ENCODE measurements at regions not wholly inside any gene's neighbourhood (a gene's known extent, or its start where the extent isn't known, plus 50 kb on each side); places are given as distances from the start of the nearest gene placed in this dataset.
A peak's percentile ranks its signal among the peaks of the same experiment; 100 is the strongest.
"Not testable (repeated sequence)": the region's sequence is repeated elsewhere in the genome, so short reads cannot be mapped to it uniquely, and the experiment has no call there.

DNA sequence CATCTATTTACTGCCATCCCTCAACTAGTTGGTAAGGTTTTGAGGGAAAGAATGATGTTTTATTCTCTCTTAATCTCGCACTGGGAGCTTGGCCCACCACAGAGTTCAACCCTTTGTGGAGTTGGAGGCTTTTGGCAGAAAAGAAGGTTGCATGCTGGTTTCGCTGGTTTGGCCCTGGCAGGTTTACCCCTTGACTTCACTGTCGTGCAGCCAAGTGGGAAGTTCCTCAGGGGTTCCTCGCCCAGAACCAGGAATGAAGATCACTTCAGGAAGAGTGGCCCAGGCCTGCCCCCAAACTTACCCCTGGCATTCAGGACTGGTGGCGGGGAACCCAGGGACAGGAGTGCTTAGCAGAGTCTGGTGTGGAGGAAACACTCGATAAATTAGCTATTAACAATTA lies 103.1 kb upstream of the LYZL2 start:
- no peak for DNase-seq (ENCODE audit: low read depth in 2 of 2)

DNA sequence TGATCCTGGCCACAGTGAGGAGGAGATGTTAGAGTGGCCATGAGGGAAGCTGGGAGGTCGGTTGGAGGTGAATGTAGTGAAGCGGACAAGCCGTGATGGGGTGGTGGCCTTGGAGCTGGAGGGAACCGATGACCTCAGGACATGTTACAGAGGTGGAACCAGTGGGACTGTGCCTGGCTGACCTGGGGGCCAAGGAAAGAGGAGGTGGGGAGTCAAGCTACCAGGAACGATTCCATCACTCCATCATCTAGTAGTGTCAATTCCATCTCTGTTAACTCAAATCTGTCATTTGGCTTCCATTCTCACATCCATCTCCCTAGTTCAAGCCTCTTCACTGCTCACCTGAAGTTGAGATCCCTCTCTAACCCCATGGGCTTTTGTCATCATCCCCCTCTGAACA lies 102.4 kb upstream of the LYZL2 start:
- DNase-seq (ENCODE audit: low read depth in 2 of 2), result no peak

DNA sequence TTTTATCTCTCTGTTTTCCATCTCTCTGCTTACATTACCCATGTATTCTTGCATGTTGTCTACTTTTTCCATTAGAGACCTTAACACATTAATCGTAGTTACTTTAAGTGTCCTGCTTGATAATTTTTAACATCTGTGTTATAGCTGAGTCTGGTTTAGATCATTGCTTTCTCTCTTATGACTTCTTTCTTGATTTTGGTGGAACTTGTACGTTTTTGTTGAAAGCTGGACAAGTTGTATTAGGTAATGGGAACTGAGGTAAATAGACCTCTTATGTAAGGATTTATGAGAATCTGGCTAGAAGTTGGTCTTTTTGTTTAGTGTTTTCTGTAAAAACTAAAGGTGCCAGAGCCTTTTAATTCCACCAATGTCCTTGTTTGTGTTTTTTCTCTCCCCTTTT lies 100.8 kb upstream of the LYZL2 start:
- DNase-seq (ENCODE audit: low read depth in 2 of 2), result no peak

DNA sequence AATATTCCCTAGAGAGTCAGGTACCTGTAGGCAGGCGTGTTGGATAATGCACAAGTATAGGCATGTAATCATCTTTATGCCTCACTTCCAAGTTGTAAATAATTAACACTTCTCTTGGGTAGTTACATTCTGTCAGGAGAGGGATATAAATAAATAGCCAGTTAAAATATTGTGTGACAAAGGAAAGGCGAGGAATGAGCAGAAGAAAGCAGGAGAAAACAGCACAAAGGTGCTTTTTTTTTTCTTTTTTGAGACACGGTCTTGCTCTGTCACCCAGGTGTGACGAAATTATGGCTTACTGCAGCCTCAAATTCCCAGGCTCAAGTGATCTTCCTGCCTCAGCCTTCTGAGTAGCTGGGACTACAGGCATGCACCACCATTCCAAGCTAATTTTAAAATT lies 99.2 kb upstream of the LYZL2 start:
- DNase-seq (ENCODE audit: low read depth in 2 of 2), result no peak

DNA sequence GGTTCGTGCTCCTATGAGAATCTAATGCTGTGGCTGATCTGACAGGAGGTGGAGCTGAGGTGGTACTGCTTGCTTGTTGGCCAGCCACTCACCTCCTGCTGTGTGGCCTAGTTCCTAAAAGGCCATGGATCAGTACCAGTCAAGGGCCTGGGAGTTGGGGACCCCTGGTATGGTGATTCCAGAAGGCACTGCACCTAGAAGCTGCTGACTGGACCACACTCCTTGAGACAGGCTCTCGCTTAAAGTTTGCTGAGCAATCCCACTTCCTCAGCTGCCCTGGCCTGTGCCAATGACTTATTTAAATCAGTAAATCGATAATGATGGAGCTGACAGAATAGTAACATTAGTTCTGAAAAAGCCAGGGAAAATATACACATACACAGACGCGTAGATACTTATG lies 98.6 kb upstream of the LYZL2 start:
- DNase-seq (ENCODE audit: low read depth in 2 of 2), result no peak

DNA sequence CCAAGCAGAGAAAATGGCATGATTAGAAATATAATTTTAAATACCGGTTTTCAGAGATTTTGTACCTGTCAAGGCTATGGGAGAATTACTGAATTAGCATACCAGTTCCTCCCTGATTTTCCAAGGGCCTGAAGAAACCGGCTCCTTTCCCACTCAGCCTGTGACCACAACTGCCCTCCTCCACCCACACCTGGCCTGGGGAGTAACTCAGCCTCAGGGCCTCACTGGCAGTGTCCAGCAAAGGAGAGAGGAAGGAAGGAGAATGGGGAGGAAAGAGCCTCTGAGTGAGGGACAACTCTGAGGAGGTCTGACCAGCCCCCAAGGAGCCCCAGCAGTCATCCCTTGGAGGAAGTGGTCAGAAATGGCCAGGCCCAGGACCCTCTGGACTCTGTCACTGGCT lies 98.0 kb upstream of the LYZL2 start:
- no peak for DNase-seq (ENCODE audit: low read depth in 2 of 2)

DNA sequence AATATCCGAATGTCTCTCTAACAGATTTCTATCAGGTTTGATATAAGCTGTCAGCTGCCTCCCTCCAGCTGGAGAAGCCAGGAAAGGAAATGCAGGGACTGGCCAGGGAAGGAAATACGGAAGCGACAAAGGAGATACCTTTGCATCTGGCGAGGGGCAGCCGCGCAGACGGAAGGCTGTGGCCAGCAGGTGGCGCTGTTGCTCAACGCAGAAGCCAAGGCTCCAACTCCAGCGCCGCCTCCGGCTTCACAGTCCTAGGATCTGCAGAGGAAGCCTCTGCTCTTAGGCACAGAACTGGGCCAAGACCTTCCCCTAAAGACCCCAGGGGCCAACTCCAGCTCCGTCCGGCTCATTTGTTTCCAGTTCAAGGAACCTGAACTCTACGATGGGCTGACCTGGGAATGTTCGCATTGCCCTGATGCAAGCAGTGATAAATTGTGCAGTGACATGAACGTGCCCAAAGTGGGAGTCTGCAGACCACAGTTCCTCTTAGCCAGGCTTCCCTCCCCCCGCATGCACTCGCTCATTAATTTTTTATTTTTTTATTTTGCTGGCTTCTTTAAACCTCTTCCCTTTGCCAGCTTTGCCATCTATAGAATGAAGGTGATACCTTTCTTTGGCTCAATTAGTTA lies 97.3 kb upstream of the LYZL2 start:
- peak; percentile 58 to 61 for DNase-seq (ENCODE audit: low read depth in 2 of 2)

DNA sequence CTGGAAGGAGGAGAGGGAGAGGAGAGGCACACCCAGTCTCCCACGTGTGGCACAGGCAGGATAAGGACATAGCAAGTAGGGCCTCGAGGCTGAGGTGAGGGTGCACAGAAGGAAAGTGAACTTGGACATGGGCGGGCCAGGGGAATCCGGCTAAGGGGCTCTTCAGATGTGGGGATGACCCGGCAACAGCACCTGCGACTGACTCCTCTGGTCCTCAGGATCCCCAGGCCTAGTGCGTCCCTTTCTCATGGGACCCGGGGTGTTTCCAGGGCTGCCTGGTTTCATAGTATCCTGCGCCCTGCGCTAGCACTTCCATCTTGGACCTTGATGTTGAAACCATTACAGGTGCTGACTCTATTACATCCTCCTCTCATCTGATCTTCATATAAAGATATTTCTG lies 96.1 kb upstream of the LYZL2 start:
- DNase-seq (ENCODE audit: low read depth in 2 of 2), result no peak

DNA sequence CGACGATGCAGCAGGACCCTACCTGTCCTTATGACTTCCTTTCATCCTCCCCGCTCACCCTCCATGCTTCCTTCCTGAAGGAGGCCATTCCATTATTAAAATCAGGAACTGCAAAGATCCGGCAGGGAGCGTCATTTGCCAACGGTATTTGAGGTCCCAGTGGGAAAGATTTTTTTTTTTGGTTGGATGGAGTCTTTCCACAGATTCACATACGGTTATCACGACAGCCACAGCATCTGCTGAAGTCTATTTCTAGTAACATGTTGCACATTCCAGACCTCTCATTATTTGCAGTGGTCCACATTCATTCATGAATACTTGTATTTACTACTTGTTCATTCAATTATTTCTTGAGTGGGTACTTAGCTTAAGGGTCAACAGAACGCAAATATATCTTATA lies 94.7 kb upstream of the LYZL2 start:
- no peak for DNase-seq (ENCODE audit: low read depth in 2 of 2)

DNA sequence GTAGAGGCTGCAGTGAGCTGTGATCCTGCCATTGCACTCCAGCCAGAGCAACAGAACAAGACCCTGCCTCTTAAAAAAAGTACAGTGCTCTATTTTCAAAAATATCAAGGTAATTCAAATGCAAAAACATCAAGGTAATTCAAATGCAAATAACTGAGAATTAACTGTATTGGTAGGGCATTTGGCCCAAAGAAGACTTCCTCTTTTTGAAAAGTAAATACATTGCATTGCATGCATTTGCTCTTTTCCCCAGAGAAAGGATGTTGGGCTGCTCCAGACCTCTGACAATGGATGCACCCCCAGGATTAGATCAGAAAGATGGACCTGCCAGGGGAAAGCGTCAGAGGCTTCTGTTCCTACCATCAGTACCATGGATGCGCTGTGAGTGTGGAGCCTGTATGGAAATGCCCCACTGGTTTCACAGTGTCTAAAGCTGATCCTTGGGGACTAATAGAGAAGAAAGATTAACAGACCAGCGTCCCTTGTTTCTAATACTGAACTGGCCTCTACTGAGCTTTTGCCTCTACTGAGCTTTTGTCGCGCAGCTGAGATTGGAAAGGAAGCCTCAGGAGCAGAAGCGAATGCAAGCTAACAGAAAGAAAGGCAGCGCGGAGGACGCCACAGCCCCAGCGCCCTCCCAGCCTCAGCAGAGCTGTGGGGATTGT lies 93.5 kb upstream of the LYZL2 start:
- no peak for DNase-seq (ENCODE audit: low read depth in 2 of 2)

DNA sequence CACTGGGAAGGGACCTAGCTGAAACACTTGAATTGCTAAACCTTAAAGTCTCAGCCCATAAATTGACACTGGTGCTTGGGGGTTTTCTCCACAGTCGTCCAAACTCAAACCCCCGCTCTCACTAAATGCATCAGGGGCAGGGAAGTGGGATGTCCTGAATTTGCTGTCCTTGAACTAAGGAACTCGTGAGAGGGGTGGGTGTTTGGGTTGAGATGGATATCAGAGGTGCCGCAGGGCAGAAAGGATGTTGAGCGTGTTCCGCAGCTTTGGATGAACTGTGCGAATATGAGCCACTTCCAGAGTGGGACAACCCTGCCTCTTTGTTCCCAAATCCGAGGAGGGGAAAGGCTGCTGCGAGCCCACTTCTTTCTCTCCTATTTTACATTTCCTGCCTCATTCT lies 90.3 kb upstream of the LYZL2 start:
- DNase-seq (ENCODE audit: low read depth in 2 of 2), result no peak

DNA sequence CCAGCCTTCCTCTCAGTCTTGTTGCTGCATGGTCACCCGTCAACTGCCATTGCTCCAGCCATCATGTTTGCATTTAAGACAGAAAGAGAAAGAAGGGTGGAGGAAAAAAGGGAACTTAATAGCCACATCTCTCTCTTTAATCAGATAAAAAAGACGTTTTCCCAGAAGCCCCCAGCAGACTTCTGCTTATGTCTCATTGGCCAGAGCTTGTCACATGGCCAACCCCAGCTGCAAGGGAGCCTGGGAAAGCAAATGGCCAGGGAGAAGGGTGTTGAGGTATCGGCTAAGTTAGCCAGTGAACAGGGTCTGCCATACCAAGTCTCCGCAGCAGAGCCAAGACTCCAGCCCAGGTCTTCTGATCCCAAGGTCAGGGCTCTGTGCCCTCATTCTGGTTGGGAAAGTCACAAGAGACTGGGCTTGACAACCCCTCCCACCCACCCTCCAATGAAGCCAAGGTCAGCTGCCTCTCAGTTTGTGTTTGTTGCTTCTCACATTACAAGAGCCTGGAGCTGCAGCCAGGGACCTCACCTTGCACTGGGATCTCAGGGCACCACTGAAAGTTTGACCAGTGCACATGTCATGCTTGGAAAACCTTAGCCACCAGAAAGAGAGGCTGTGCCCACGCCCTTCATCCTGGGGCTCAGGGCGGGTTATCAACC lies 80.3 kb upstream of the LYZL2 start:
- no peak for DNase-seq (ENCODE audit: low read depth in 2 of 2)

DNA sequence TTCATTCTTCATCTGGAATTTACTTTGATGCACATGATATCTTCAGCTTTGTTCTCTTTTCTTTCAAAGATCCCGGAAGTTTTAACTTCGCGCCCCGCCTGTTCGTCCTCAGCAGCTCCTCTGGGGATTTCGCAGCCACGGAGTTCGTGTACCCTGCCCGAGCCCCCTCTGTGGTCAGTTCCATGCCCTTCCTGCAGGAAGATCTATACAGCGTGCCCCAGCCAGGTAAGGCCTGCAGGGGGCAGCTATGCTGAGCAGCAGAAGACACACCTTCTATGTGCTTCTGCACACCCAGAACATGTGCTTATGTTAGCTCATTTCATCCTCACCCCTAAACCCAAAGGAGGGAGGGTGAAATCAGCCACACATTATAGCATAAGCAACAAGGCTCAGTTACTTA lies 79.7 kb upstream of the LYZL2 start:
- DNase-seq (ENCODE audit: low read depth in 2 of 2), result no peak

DNA sequence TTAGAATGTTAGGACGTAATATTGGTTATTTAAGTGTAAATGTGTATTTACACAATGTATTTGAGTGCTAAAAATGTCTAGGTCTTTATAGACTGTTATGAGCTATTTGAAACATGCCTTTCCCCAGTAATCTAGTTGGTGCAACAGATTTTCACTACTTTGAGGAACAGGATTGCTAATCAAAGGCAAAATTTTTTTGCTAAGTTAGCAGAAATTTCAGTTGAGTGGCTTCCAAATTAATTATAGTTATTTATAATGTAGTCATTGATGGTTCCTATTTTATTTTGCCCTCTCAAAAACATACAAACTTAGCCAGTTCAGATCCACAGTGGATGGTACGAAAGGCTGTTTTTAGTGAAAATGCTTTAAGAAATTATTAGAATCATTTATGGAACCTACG lies 78.7 kb upstream of the LYZL2 start:
- no peak for DNase-seq (ENCODE audit: low read depth in 2 of 2)

DNA sequence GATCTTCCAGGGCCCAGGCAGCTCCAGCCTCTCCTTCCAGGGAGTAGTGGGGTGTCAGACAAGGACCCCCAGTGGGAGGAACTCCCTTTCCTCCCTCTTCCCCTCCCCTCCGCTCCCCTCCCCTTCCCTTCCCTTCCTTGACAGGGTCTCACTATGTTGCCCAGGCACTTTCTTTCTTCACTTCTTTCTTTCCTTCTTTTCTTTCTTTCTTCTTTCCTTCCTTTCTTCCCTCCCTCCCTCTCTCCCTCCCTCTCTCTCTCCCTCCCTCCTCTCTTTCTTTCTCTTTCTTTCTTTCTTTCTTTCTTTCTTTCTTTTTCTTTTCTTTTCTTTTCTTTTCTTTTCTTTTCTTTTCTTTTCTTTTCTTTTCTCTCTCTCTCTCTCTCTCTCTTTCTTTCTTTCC lies 76.6 kb upstream of the LYZL2 start:
- not testable (repeated sequence) for DNase-seq (ENCODE audit: low read depth in 2 of 2)

DNA sequence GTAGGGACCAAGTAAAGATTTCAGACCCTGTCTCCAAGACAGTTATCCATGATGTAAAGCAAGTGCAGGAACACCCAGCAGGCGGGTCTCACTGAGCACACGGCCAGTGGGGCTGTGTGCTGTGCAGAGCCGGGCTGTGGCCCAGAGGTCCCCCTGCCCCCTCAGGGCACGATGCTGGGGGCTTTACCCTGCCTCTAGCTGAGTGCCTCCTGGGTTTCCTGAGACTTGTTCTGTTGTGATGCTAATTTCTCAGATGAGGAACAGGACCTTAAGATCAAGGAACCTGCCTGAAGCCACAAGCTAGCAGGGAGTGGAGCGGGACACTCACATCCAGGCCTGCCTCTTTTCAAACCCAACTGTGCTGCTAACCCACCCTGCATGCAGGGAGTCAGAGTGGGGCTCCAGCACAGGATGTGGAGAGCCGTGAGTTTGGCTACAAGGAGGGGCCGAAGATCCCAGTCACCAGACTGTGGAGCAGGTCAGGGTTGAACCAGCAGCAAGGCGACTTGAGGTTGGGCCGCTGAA lies 76.1 kb upstream of the LYZL2 start:
- no peak for DNase-seq (ENCODE audit: low read depth in 2 of 2)

DNA sequence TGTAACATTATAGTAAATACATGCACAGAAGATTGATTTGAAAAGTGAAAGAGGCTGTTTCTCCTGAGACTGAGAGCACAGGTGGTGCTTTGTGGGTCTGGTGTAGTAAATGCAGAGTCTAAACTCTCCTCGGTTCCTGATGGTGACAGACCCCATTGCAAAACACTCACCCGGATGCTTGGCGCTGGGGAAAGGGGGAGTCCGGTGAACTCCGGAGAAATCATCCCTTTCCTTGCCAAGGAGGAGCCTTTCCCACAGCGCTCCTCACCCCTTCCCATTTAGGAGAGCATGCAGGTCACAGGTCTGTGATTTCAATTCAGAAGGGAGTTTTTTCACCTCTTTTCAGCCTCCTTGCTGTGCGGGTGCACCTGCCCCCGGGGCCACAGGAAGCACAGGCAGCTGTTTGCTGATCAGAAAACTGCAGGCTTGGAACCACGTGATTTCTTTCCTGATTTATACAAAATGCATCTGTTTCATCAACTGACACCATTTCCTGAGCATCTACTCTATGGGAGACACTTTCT lies 75.6 kb upstream of the LYZL2 start:
- no peak for DNase-seq (ENCODE audit: low read depth in 2 of 2)

DNA sequence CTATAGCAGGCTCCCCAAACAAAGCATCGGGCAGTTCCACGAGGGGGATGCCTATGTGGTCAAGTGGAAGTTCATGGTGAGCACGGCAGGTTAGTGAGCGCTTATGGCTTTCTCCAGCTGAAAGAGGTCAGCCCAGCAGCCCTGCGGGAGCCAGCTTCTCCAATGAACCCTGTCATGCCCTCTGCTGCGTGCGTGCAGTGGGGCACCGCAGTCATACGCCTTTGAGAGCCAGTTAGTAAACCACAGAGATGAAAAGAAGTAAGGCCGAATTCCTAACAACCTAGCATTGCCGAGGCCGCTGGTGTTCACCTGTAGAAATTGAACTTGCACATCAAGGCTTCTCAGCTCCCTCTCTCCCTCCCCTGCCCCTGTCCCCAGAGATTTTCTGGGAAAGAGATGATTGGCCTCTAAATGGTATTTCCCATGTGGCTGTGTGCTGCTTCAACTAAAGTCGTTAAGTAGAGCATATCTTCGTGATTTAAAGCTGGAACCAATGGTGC lies 75.1 kb upstream of the LYZL2 start:
- DNase-seq (ENCODE audit: low read depth in 2 of 2), result peak in 1 of 2 donors; percentile 17

DNA sequence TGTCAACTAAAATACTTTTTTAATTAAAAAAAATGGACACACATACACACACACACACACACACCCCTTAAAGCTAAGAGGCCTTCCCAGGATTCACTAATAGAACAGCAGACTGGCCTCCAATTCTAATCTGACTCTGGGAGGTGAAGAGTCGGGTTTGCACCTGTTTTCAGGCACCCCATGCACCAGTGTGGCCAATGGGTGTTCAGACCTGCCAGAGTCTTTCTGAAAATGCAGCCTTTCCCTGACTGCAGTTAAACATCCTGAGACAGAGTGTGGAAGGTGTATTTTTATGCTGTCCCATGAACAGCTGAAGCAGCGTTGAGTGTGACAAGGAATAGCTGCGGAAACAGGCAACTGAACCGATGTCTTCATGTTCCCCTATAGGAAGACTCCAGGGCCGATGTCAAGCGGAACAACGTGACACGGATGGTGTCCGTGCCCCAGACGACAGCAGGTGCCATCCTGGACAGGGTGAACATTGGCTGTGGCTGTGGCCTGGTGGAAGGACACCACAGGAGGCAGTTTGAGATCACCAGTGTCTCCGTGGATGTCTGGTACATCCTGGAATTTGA lies 74.6 kb upstream of the LYZL2 start:
- no peak for DNase-seq (ENCODE audit: low read depth in 2 of 2)

DNA sequence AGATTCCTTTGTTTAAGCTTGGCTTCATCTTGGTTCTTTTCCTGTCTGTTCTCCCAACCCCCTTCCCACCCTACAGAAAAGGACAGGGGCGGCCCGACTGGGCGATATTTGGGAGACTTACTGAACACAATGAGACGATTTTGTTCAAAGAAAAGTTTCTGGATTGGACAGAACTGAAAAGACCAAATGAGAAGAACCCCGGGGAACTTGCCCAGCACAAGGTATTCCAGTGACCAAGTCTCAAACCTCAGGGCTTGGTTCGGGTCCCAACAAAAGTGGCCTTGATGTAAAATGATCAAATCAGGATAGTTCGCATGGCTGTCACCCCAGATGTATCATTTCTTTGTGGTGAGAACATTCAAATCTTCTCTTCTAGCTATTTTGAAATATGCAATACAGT lies 73.9 kb upstream of the LYZL2 start:
- DNase-seq (ENCODE audit: low read depth in 2 of 2), result not testable (repeated sequence)

DNA sequence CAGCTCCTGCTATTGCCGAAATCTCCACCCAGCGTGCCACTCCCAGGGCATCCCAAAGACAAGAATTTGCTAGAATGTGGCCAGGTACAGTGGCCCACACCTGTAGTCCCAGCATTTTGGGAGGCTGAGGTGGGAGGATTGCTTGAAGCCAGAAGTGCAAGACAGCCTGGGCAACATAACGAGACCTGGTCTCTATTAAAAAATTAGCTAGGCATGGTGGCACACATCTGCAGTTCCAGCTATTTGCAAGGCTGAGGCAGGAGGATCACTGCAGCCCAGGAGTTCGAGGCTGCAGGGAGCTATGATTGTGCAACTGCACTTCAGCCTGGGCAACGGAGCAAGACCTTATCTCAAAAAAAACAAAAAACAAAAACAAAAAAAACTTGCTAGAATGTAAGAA lies 73.3 kb upstream of the LYZL2 start:
- DNase-seq (ENCODE audit: low read depth in 2 of 2), result no peak

DNA sequence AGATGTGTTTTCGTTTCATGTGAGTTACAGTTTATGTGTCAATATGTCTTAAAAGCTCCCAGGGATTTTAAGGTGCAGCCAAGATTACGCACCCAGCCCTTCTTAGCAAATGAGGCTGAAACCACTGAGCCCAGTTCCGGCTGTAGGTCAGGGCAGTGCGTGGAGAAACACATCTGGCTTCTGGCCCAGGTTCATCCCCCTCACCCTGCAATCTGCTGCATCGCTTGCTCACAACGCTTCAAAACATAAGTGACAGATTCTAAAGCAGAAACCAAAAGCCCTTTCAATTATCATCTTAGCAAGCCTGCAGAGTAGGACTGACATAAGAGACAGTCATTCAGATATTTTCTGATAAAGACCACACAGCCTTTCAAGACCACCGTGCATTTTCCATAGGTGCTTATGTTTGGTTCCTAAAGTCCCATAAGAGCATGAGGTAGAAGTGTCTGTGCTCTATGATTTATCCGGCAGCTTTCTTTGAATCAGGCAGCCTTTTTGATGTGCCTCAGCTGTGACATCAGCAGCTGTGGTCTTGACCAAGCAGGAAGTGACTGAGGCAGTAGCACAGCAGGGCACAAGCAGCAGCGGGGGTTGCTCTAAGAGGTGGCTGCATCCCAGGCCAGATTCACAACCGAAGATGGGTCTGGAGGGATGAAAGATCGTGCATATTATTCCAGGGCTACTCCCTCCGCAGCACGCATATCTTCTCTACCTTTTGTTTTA lies 72.1 kb upstream of the LYZL2 start:
- peak; percentile 51 to 59 for DNase-seq (ENCODE audit: low read depth in 2 of 2)

Data from stimulated activated CD8-positive, alpha-beta memory T cell treated with anti-CD3 and anti-CD28 coated beads, Interleukin-7, amount 100 ng/mL, for 4 hours (primary cell).